22Rv1 (cell line): ENCODE measurements at regions not wholly inside any gene's neighbourhood (a gene's known extent, or its start where the extent isn't known, plus 50 kb on each side); places are given as distances from the start of the nearest gene placed in this dataset.

Experiments
- ZFX ChIP-seq: fragments of 450-650 bp; IDR thresholded peaks from 2 replicates; pipeline ENCODE4 v1.6.1; 2017; ENCODE audit warnings: antibody characterized with exemption, borderline replicate concordance
- TF ChIP-seq, protein P1 (sequence below): fragments of 450-650 bp; IDR thresholded peaks from 2 replicates; pipeline ENCODE4 v1.5.1; 2017; ENCODE audit warnings: mild to moderate bottlenecking

DNA sequence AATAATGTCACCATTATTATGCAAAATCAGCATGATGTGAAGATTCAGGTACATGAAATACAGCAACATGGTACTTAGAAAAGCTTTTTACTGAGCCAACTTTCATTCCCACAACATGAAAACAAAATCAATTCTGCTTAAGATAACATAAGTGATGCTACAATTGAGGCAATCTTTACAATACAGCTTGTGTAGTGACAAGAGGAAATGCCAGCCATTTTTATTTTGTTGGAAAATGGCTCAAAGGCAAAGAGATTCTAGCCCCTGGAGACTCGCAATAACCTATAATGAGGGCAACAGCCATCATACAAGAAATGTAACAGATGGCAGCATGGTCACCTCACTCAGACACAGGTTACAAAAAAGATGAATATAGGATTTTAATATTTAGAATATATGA, 560.4 kb downstream of the SPOCK3 start:
- TF ChIP-seq, protein P1, sequence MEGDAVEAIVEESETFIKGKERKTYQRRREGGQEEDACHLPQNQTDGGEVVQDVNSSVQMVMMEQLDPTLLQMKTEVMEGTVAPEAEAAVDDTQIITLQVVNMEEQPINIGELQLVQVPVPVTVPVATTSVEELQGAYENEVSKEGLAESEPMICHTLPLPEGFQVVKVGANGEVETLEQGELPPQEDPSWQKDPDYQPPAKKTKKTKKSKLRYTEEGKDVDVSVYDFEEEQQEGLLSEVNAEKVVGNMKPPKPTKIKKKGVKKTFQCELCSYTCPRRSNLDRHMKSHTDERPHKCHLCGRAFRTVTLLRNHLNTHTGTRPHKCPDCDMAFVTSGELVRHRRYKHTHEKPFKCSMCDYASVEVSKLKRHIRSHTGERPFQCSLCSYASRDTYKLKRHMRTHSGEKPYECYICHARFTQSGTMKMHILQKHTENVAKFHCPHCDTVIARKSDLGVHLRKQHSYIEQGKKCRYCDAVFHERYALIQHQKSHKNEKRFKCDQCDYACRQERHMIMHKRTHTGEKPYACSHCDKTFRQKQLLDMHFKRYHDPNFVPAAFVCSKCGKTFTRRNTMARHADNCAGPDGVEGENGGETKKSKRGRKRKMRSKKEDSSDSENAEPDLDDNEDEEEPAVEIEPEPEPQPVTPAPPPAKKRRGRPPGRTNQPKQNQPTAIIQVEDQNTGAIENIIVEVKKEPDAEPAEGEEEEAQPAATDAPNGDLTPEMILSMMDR, result no peak
- no peak for TF ChIP-seq ZFX
